H1 (cell line): ENCODE measurements at regions not wholly inside any gene's neighbourhood (a gene's known extent, or its start where the extent isn't known, plus 50 kb on each side); places are given as distances from the start of the nearest gene placed in this dataset.

Experiments
- CTCF ChIA-PET: fragments of 300-600 bp; sonication (Branson Sonifier 250); formaldehyde crosslinking; loops from one replicate; lab custom pipeline; 2021; ENCODE audit not compliant: partially characterized antibody; lab: Charles Lee
- POLR2A ChIA-PET: fragments of 300-600 bp; sonication (Branson Sonifier 250); formaldehyde crosslinking; loops from one replicate; lab custom pipeline; 2021; ENCODE audit warnings: inconsistent platforms; ENCODE audit not compliant: partially characterized antibody; lab: Charles Lee
- DNase-seq, 2 experiments: peaks; one replicate each; pipeline versions ENCODE4 v3.0.0 to v3.0.0-alpha.2; 2010 to 2022; ENCODE audit warnings: low spot score in 2 of 2, low read depth in 1 of 2, mixed read lengths in 1 of 2
- FAIRE-seq: peaks from 2 replicates; lab custom pipeline; 2011; peaks lifted over from hg19 to GRCh38; lab: Jason Lieb, UNC
- H2AFZ ChIP-seq: 2 replicates; pipeline ENCODE4 v1.8.1; 2012; ENCODE audit warnings: low read length, inconsistent platforms
- H2AK5ac ChIP-seq: 2 replicates; pipeline ENCODE4 v1.6.1; 2013; ENCODE audit warnings: low read depth, low read length
- H2BK120ac ChIP-seq: replicated peaks from 2 replicates; pipeline ENCODE3; 2013; ENCODE audit warnings: low read depth, low read length, inconsistent platforms
- H2BK12ac ChIP-seq: 2 replicates; pipeline ENCODE4 v1.6.1; 2013; ENCODE audit warnings: low read depth, low read length
- H2BK15ac ChIP-seq: 2 replicates; pipeline ENCODE4 v1.6.1; 2013; ENCODE audit warnings: low read length
- H2BK20ac ChIP-seq: 2 replicates; pipeline ENCODE4 v1.6.1; 2013; ENCODE audit warnings: low read length
- H2BK5ac ChIP-seq: 2 replicates; pipeline ENCODE4 v1.6.1; 2013; ENCODE audit warnings: low read depth, low read length
- H3K14ac ChIP-seq: 2 replicates; pipeline ENCODE4 v1.6.1; 2013; ENCODE audit warnings: inconsistent platforms; ENCODE audit not compliant: insufficient read length
- H3K18ac ChIP-seq: 2 replicates; pipeline ENCODE4 v1.6.1; 2013; ENCODE audit warnings: low read length; ENCODE audit errors: extremely low read depth
- H3K23ac ChIP-seq: 2 replicates; pipeline ENCODE4 v1.6.1; 2013; ENCODE audit warnings: inconsistent platforms; ENCODE audit not compliant: insufficient read length
- H3K23me2 ChIP-seq: 2 replicates; pipeline ENCODE4 v1.6.1; 2013; ENCODE audit warnings: low read depth, low read length
- H3K27ac ChIP-seq: 2 replicates; pipeline ENCODE4 v1.6.1; 2011; ENCODE audit warnings: low read depth, low read length, inconsistent platforms
- H3K27me3 ChIP-seq, 4 experiments: replicated peaks in 1 of 4; 1 replicate in 1 of 4; 2 replicates in 3 of 4; pipeline versions ENCODE4 v1.6.1 to v1.8.1; 2011 to 2013; ENCODE audit warnings: low read length in 3 of 4, mild to moderate bottlenecking in 3 of 4, inconsistent platforms in 2 of 4, mixed read lengths in 2 of 4, moderate library complexity in 1 of 4; ENCODE audit not compliant: control insufficient read depth in 3 of 4, insufficient read depth in 3 of 4; ENCODE audit errors: extremely low read depth in 1 of 4
- H3K36me3 ChIP-seq, 4 experiments: 2 replicates each; pipeline versions ENCODE4 v1.6.1 to v1.8.1; 2011 to 2013; ENCODE audit warnings: mild to moderate bottlenecking in 4 of 4, low read length in 3 of 4, moderate library complexity in 2 of 4, control low read depth in 1 of 4, inconsistent platforms in 1 of 4; ENCODE audit not compliant: insufficient read depth in 4 of 4, control insufficient read depth in 2 of 4
- H3K4ac ChIP-seq: replicated peaks from 2 replicates; pipeline ENCODE3; 2013; ENCODE audit warnings: low read length, low read depth, mixed read lengths, inconsistent platforms; ENCODE audit not compliant: insufficient read length
- H3K4me1 ChIP-seq, 4 experiments: replicated peaks in 1 of 4; 1 replicate in 1 of 4; 2 replicates in 3 of 4; pipeline versions ENCODE4 v1.6.1 to v1.8.1; 2011 to 2013; ENCODE audit warnings: low read length in 3 of 4, inconsistent platforms in 2 of 4, mixed read lengths in 1 of 4; ENCODE audit not compliant: insufficient read depth in 4 of 4, control insufficient read depth in 3 of 4
- H3K4me2 ChIP-seq, 2 experiments: 2 replicates each; pipeline versions ENCODE4 v1.6.1 to v1.8.1; 2011 to 2013; ENCODE audit warnings: low read depth in 2 of 2, low read length in 2 of 2, control low read depth in 1 of 2, inconsistent platforms in 1 of 2, mild to moderate bottlenecking in 1 of 2; ENCODE audit not compliant: insufficient read depth in 1 of 2
- H3K4me3 ChIP-seq, 4 experiments: fragments of 200-600, 300-600 bp in 1 of 4; sonication (generic), shearing (Covaris generic), sonication (Bioruptor Twin) in 1 of 4; 2 replicates each; pipeline versions ENCODE4 v1.5.1 to v1.8.1; 2011 to 2016; ENCODE audit warnings: low read length in 4 of 4, low read depth in 3 of 4, control low read depth in 2 of 4, inconsistent platforms in 2 of 4, mild to moderate bottlenecking in 2 of 4, mixed read lengths in 1 of 4, moderate library complexity in 1 of 4; ENCODE audit not compliant: insufficient read depth in 2 of 4; ENCODE audit errors: extremely low read depth in 1 of 4
- H3K56ac ChIP-seq: replicated peaks from 2 replicates; pipeline ENCODE3; 2013; ENCODE audit warnings: low read depth, mild to moderate bottlenecking, mixed read lengths, low read length, inconsistent platforms; ENCODE audit not compliant: insufficient read length
- H3K79me1 ChIP-seq: 2 replicates; pipeline ENCODE4 v1.6.1; 2013; ENCODE audit warnings: low read depth, low read length, control low read depth
- H3K79me2 ChIP-seq, 2 experiments: 2 replicates each; pipeline versions ENCODE4 v1.6.1 to v1.8.1; 2012 to 2013; ENCODE audit warnings: low read length in 2 of 2, mild to moderate bottlenecking in 2 of 2, inconsistent platforms in 1 of 2; ENCODE audit not compliant: insufficient read depth in 2 of 2, control insufficient read depth in 1 of 2
- H3K9ac ChIP-seq, 4 experiments: replicated peaks in 1 of 4; 1 replicate in 1 of 4; 2 replicates in 3 of 4; pipeline versions ENCODE4 v1.6.1 to v1.8.1; 2011 to 2013; ENCODE audit warnings: low read depth in 3 of 4, low read length in 3 of 4, control low read depth in 2 of 4, mild to moderate bottlenecking in 2 of 4, moderate library complexity in 2 of 4, inconsistent platforms in 1 of 4; ENCODE audit errors: extremely low read depth in 1 of 4
- H3K9me3 ChIP-seq, 2 experiments: 2 replicates each; pipeline versions ENCODE4 v1.6.1 to v1.8.1; 2012 to 2013; ENCODE audit warnings: mild to moderate bottlenecking in 2 of 2, moderate library complexity in 2 of 2, control low read depth in 1 of 2, inconsistent platforms in 1 of 2, low read depth in 1 of 2, low read length in 1 of 2, mixed read lengths in 1 of 2; ENCODE audit not compliant: insufficient read depth in 2 of 2
- H4K20me1 ChIP-seq, 2 experiments: replicated peaks in 1 of 2; 2 replicates each; pipeline versions ENCODE3 to v1.8.1; 2011 to 2013; ENCODE audit warnings: inconsistent platforms in 2 of 2, low read length in 2 of 2, mild to moderate bottlenecking in 1 of 2; ENCODE audit not compliant: insufficient read depth in 2 of 2, control insufficient read depth in 1 of 2
- H4K5ac ChIP-seq: 2 replicates; pipeline ENCODE4 v1.6.1; 2013; ENCODE audit warnings: low read length, low read depth, mixed read lengths, inconsistent platforms; ENCODE audit not compliant: insufficient read length
- H4K8ac ChIP-seq: 2 replicates; pipeline ENCODE4 v1.8.0; 2013; ENCODE audit warnings: mild to moderate bottlenecking, moderate library complexity, low read length, inconsistent platforms; ENCODE audit not compliant: insufficient read depth; ENCODE audit errors: extremely low read depth
- H4K91ac ChIP-seq: replicated peaks from 2 replicates; pipeline ENCODE3; 2013; ENCODE audit warnings: low read length, mixed read lengths, inconsistent platforms; ENCODE audit not compliant: insufficient read length
- SRF ChIP-seq: IDR thresholded peaks from 2 replicates; pipeline ENCODE4 v1.6.1; 2011; ENCODE audit warnings: mild to moderate bottlenecking, low read depth, low read length, moderate library complexity
- ZNF274 ChIP-seq: IDR thresholded peaks from 2 replicates; pipeline ENCODE4 v1.7.0; 2012; ENCODE audit warnings: low read length, borderline replicate concordance; ENCODE audit errors: extremely low read depth

DNA sequence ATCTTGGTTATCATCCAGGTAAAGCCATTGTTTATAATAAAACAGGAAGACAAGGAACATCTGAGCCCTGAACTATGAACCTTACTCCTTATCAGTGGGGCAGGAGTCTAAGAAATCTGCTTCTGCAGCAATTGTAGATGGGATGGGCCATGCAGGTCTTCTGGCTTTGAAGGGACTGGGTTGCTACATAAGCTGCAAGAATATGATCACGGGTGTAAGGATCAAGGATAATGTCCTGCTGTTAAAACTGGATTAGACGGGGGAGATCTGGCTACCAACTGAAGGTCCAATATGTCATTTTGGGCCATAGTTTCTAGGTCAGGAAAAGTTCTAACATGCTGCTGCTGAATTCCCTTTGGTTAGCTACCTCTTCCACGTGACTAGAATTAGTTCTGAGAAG, 1363.4 kb upstream of the CELF2 start (continued):
- TF ChIP-seq ZNF274 = no peak

DNA sequence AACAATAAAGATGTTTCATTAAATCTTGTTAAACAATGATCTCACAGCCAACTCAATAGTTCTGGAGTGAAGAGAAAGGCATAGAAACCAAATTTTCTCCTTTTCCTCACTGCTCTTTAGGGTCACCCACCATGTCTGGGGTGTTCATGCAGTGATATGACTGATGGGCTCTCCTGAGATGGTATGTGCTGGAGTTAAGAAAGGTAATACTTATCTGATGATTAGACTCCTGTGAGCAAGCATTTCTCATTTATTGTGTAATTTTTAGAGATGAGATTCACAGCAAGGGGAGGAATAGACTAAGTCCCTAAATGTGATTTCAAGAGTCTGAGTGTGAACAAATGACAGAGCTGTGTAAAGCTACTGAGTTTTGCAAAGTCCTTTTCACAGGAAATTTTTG, 1361.3 kb upstream of the CELF2 start:
- no peaks in the 10 kb centered on the region for H3K4me1 ChIP-seq
- no peak overlapping the region for H3K56ac ChIP-seq
- POLR2A ChIA-PET = no interaction called here
- no peak for TF ChIP-seq SRF

More for the DNA sequence above, 1361.3 kb upstream of the CELF2 start:
- Histone ChIP-seq H4K5ac (no peak overlapping the region), H2AK5ac (no peak overlapping the region), H3K9me3 (no peaks in the 10 kb centered on the region), H3K27me3 (no peaks in the 10 kb centered on the region), H2BK12ac (no peak overlapping the region), H2AFZ (no peak overlapping the region), H3K4me2 (no peak overlapping the region), H3K36me3 (no peaks in the 10 kb centered on the region), H3K4ac (no peak overlapping the region), H2BK15ac (no peak overlapping the region), H3K23ac (no peak overlapping the region), H3K79me1 (no peaks in the 10 kb centered on the region), H4K91ac (no peak overlapping the region), H3K79me2 (no peaks in the 10 kb centered on the region), H3K4me3 (no peak overlapping the region), H4K8ac (no peak overlapping the region), H3K9ac (no peak overlapping the region), H4K20me1 (no peaks in the 10 kb centered on the region), H2BK120ac (no peak overlapping the region), H2BK20ac (no peak overlapping the region), H3K23me2 (no peaks in the 10 kb centered on the region), H3K18ac (no peak overlapping the region), H3K14ac (no peak overlapping the region), H3K27ac (no peak overlapping the region), H2BK5ac (no peak overlapping the region)
- no peak for FAIRE-seq
- no peak for DNase-seq
- CTCF ChIA-PET = no interaction called here
